Neural cell (in vitro differentiated cells): ENCODE measurements at regions not wholly inside any gene's neighbourhood (a gene's known extent, or its start where the extent isn't known, plus 50 kb on each side); places are given as distances from the start of the nearest gene placed in this dataset.

Source experiments
- CTCF ChIP-seq: fragments of 450-650 bp; IDR thresholded peaks from 2 replicates; pipeline ENCODE4 v1.5.1; 2014; ENCODE audit warnings: antibody characterized with exemption, mild to moderate bottlenecking, moderate library complexity; ENCODE audit not compliant: poor library complexity, severe bottlenecking
- EP300 ChIP-seq: fragments of 450-650 bp; conservative IDR thresholded peaks from 2 replicates; pipeline ENCODE4 v1.6.1; 2014; ENCODE audit warnings: antibody characterized with exemption, mild to moderate bottlenecking, moderate library complexity; ENCODE audit not compliant: poor library complexity, severe bottlenecking
- EZH2 ChIP-seq: fragments of 200-600, 300-800 bp; shearing (Covaris generic), sonication (generic); IDR thresholded peaks from 2 replicates; pipeline ENCODE4 v1.6.1; 2014; ENCODE audit warnings: antibody characterized with exemption, low read length, borderline replicate concordance, mild to moderate bottlenecking; ENCODE audit not compliant: insufficient read depth, poor library complexity, severe bottlenecking
- MXI1 ChIP-seq: fragments of 450-650 bp; conservative IDR thresholded peaks from 2 replicates; pipeline ENCODE4 v1.6.1; 2014; ENCODE audit warnings: antibody characterized with exemption, mild to moderate bottlenecking; ENCODE audit not compliant: poor library complexity, severe bottlenecking
- POLR2AphosphoS5 ChIP-seq: IDR thresholded peaks from 2 replicates; pipeline ENCODE4 v1.6.1; 2012
- RAD21 ChIP-seq: fragments of 450-650 bp; conservative IDR thresholded peaks from 2 replicates; pipeline ENCODE4 v1.6.1; 2014; ENCODE audit warnings: antibody characterized with exemption, mild to moderate bottlenecking, moderate library complexity
- REST ChIP-seq: IDR thresholded peaks from 2 replicates; pipeline ENCODE4 v1.6.1; 2012; ENCODE audit warnings: borderline replicate concordance
- SMC3 ChIP-seq: fragments of 450-650 bp; conservative IDR thresholded peaks from 2 replicates; pipeline ENCODE4 v1.6.1; 2014; ENCODE audit warnings: antibody characterized with exemption, mild to moderate bottlenecking, moderate library complexity; ENCODE audit not compliant: poor library complexity

GRCh38 chr9:115183436-115183835, 65.5 kb upstream of the TNC start:
- TF ChIP-seq CTCF (no peak), REST (no peak), POLR2AphosphoS5 (no peak), SMC3 (no peak), EZH2 (no peak), EP300 (no peak), MXI1 (no peak), RAD21 (no peak)
